Mesothelial cell of epicardium (in vitro differentiated cells): ENCODE measurements at regions not wholly inside any gene's neighbourhood (a gene's known extent, or its start where the extent isn't known, plus 50 kb on each side); places are given as distances from the start of the nearest gene placed in this dataset.

ENCODE experiments used
- DNase-seq, 2 experiments: peaks; one replicate each; pipeline ENCODE4 v3.0.0; 2021; ENCODE audit warnings: low spot score in 2 of 2; ENCODE audit not compliant: unreplicated experiment in 2 of 2
- H3K27ac Mint-ChIP-seq: 2 replicates; pipeline ENCODE4 v1.8.0; 2021; ENCODE audit warnings: mixed read lengths
- H3K27me3 Mint-ChIP-seq: 2 replicates; pipeline ENCODE4 v1.8.0; 2021; ENCODE audit warnings: low read depth, mixed read lengths
- H3K36me3 Mint-ChIP-seq: 2 replicates; pipeline ENCODE4 v1.8.0; 2021; ENCODE audit warnings: mixed read lengths
- H3K4me1 Mint-ChIP-seq: 2 replicates; pipeline ENCODE4 v1.8.0; 2021; ENCODE audit warnings: mixed read lengths
- H3K4me3 Mint-ChIP-seq: 2 replicates; pipeline ENCODE4 v1.8.0; 2021; ENCODE audit warnings: mild to moderate bottlenecking, moderate library complexity, mixed read lengths
- H3K9me3 Mint-ChIP-seq: 2 replicates; pipeline ENCODE4 v1.8.0; 2021; ENCODE audit warnings: mixed read lengths
- CTCF ChIP-seq: fragments of 200-600 bp; sonication (generic); IDR thresholded peaks from one replicate; pipeline ENCODE4 v1.5.0; 2021; ENCODE audit warnings: antibody characterized with exemption; ENCODE audit not compliant: unreplicated experiment

- H3K27ac Mint-ChIP-seq = no peak overlapping the region
- H3K27me3 Mint-ChIP-seq = no peaks in the 10 kb centered on the region
- peak in 1 of 2 experiments; percentile 10 for DNase-seq
- H3K36me3 Mint-ChIP-seq = peaks cover 2% of the 10 kb centered on the region
- no peak for TF ChIP-seq CTCF
- peaks cover 4% of the 10 kb centered on the region for H3K9me3 Mint-ChIP-seq
- no peak overlapping the region for H3K4me3 Mint-ChIP-seq
- peaks cover 29% of the 10 kb centered on the region for H3K4me1 Mint-ChIP-seq
Observed at GRCh38 chr2:236678307-236678975, 108.8 kb downstream of the ACKR3 start.

GRCh38 chr2:236679884-236680860, 110.5 kb downstream of the ACKR3 start:
- Mint-ChIP-seq H3K4me1 (peaks cover 38% of the 10 kb centered on the region), H3K27me3 (no peaks in the 10 kb centered on the region), H3K4me3 (no peak overlapping the region), H3K27ac (no peak overlapping the region), H3K36me3 (no peaks in the 10 kb centered on the region), H3K9me3 (no peaks in the 10 kb centered on the region)
- DNase-seq = peak in 1 of 2 experiments; percentile 1
- TF ChIP-seq CTCF = no peak

- Mint-ChIP-seq H3K9me3 (no peaks in the 10 kb centered on the region), H3K27me3 (no peaks in the 10 kb centered on the region), H3K36me3 (no peaks in the 10 kb centered on the region), H3K27ac (no peak overlapping the region), H3K4me3 (no peak overlapping the region), H3K4me1 (peaks cover 42% of the 10 kb centered on the region)
- DNase-seq = no peak
- no peak for TF ChIP-seq CTCF
Observed at GRCh38 chr2:236682651-236683422, 113.2 kb downstream of the ACKR3 start.

GRCh38 chr2:236684504-236685256, 115.1 kb downstream of the ACKR3 start:
- Mint-ChIP-seq H3K36me3 (no peaks in the 10 kb centered on the region), H3K27ac (peak overlapping the region; percentile 79), H3K4me1 (peaks cover 58% of the 10 kb centered on the region), H3K9me3 (no peaks in the 10 kb centered on the region), H3K4me3 (no peak overlapping the region), H3K27me3 (no peaks in the 10 kb centered on the region)
- no peak for TF ChIP-seq CTCF
- no peak for DNase-seq

GRCh38 chr2:236685361-236685760, 115.7 kb downstream of the ACKR3 start:
- no peak for DNase-seq
- TF ChIP-seq CTCF = no peak
- Mint-ChIP-seq H3K27ac (no peak overlapping the region), H3K27me3 (no peaks in the 10 kb centered on the region), H3K36me3 (no peaks in the 10 kb centered on the region), H3K9me3 (no peaks in the 10 kb centered on the region), H3K4me1 (peaks cover 58% of the 10 kb centered on the region), H3K4me3 (no peak overlapping the region)
